Glutamatergic neuron (in vitro differentiated cells): ENCODE measurements at regions not wholly inside any gene's neighbourhood (a gene's known extent, or its start where the extent isn't known, plus 50 kb on each side); places are given as distances from the start of the nearest gene placed in this dataset.
"Not testable (repeated sequence)": the region's sequence is repeated elsewhere in the genome, so short reads cannot be mapped to it uniquely, and the experiment has no call there.

Experiments used
- DNase-seq: peaks from one replicate; pipeline ENCODE4 v3.0.0; 2022
- H3K27ac Mint-ChIP-seq: one replicate; pipeline ENCODE4 v1.8.0; 2020; ENCODE audit warnings: mild to moderate bottlenecking, mixed read lengths, inconsistent platforms; ENCODE audit not compliant: unreplicated experiment
- H3K27me3 Mint-ChIP-seq: one replicate; pipeline ENCODE4 v1.8.0; 2020; ENCODE audit warnings: mild to moderate bottlenecking, moderate library complexity, mixed read lengths, inconsistent platforms; ENCODE audit not compliant: unreplicated experiment
- H3K36me3 Mint-ChIP-seq: one replicate; pipeline ENCODE4 v1.8.0; 2020; ENCODE audit warnings: mild to moderate bottlenecking, mixed read lengths, inconsistent platforms; ENCODE audit not compliant: unreplicated experiment
- H3K4me1 Mint-ChIP-seq: one replicate; pipeline ENCODE4 v1.8.0; 2020; ENCODE audit warnings: mild to moderate bottlenecking, low read depth, mixed read lengths, inconsistent platforms; ENCODE audit not compliant: unreplicated experiment
- H3K4me3 Mint-ChIP-seq: one replicate; pipeline ENCODE4 v1.8.0; 2020; ENCODE audit warnings: mild to moderate bottlenecking, mixed read lengths, inconsistent platforms; ENCODE audit not compliant: unreplicated experiment
- H3K9me3 Mint-ChIP-seq: one replicate; pipeline ENCODE4 v1.8.0; 2020; ENCODE audit warnings: mild to moderate bottlenecking, moderate library complexity, mixed read lengths, inconsistent platforms; ENCODE audit not compliant: unreplicated experiment
- CTCF ChIP-seq: fragments of 200-600 bp; sonication (generic); IDR thresholded peaks from one replicate; pipeline ENCODE4 v1.5.0; 2021; ENCODE audit not compliant: partially characterized antibody, unreplicated experiment

GRCh38 chrX:82742351-82742750 is 765.7 kb upstream of the POU3F4 start:
- no peaks in the 10 kb centered on the region for H3K36me3 Mint-ChIP-seq
- H3K4me3 Mint-ChIP-seq: no peak overlapping the region
- no peaks in the 10 kb centered on the region for H3K9me3 Mint-ChIP-seq
- H3K27me3 Mint-ChIP-seq: no peaks in the 10 kb centered on the region
- no peak for DNase-seq
- H3K27ac Mint-ChIP-seq: no peak overlapping the region
- no peaks in the 10 kb centered on the region for H3K4me1 Mint-ChIP-seq
- no peak for TF ChIP-seq CTCF

DNA sequence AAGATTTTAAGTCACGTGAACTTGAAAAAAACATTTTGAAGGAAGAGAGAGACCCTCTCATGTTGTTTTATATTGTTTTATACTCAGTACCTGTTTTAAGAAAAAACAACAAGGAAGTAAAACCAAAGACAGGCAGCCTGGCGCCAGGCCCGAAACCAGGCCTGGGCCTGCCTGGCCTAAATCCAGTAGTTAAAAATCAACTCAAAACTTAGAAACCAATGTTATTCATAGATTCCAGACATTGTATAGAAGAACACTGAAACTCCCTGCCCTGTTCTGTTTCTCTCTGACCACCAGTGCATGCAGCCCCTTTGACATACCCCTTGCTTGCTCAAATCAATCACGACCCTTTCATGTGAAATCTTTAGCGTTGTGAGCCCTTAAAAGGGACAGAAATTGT is 762.4 kb upstream of the POU3F4 start:
- not testable (repeated sequence) for H3K27ac Mint-ChIP-seq, H3K9me3 Mint-ChIP-seq, H3K4me1 Mint-ChIP-seq

GRCh38 chrX:82748906-82749505 is 759.1 kb upstream of the POU3F4 start:
- H3K9me3 Mint-ChIP-seq: no peaks in the 10 kb centered on the region
- no peak for DNase-seq
- H3K27ac Mint-ChIP-seq: no peak overlapping the region
- H3K4me1 Mint-ChIP-seq: no peaks in the 10 kb centered on the region
- H3K4me3 Mint-ChIP-seq: no peak overlapping the region
- TF ChIP-seq CTCF: no peak
- no peaks in the 10 kb centered on the region for H3K27me3 Mint-ChIP-seq
- H3K36me3 Mint-ChIP-seq: no peaks in the 10 kb centered on the region

More for the DNA sequence above, 762.4 kb upstream of the POU3F4 start:
- H3K4me3 Mint-ChIP-seq, H3K36me3 Mint-ChIP-seq, H3K27me3 Mint-ChIP-seq, DNase-seq: not testable (repeated sequence)

DNA sequence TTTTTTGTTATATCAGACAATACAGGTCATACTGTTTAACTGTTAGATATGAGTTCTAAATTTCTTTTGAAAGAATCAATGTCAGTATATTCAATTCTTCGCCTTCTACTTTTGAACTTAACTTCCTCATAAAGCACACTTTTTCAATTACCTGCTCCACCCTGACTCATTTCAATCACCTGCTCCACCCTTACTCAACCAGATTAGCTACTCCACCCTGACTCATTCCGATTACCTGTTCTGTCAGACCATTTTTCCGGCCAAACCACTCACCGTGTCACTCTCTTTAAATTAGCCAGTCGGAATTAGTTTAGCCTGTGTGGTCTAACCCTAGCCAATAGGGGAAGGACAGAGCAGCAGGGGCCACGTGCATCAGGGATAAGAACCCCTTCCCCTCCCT is 751.8 kb upstream of the POU3F4 start:
- Mint-ChIP-seq H3K9me3 (no peaks in the 10 kb centered on the region), H3K27me3 (peaks cover 3% of the 10 kb centered on the region), H3K27ac (no peak overlapping the region), H3K4me3 (no peak overlapping the region), H3K36me3 (no peaks in the 10 kb centered on the region), H3K4me1 (no peaks in the 10 kb centered on the region)
- TF ChIP-seq CTCF: no peak
- no peak for DNase-seq

DNA sequence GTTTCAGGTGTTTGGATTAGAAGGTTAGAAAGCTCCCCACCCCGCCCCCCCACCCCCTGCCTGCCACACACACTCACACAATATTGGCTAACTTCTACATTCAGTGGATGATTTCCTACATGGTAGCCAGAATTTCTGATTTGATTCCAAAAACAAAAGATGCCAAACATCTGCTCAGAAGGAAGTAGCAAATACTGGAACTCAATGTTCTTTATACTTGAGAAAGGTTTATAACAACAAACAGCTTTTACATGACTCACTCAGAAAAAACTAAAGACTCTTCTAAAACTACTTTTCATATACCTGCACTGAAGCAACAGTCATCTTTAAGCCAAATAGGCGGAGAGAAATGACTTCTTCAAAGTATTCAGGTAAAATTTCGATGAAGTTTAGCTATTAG is 750.5 kb upstream of the POU3F4 start:
- Mint-ChIP-seq H3K9me3 (peaks cover 1% of the 10 kb centered on the region), H3K27me3 (peaks cover 3% of the 10 kb centered on the region), H3K27ac (no peak overlapping the region), H3K36me3 (no peaks in the 10 kb centered on the region), H3K4me3 (no peak overlapping the region), H3K4me1 (no peaks in the 10 kb centered on the region)
- no peak for TF ChIP-seq CTCF
- no peak for DNase-seq
